Astrocyte of the cerebellum (primary cell): ENCODE measurements at regions not wholly inside any gene's neighbourhood (a gene's known extent, or its start where the extent isn't known, plus 50 kb on each side); places are given as distances from the start of the nearest gene placed in this dataset.

Source experiments
- DNase-seq: peaks from one replicate; pipeline ENCODE4 v3.0.0-alpha.2; 2011; ENCODE audit warnings: low read depth
- H3K4me3 ChIP-seq: 2 replicates; pipeline ENCODE4 v1.5.1; 2011; ENCODE audit warnings: mild to moderate bottlenecking, low read depth, low read length, moderate library complexity
- CTCF ChIP-seq: IDR thresholded peaks from 2 replicates; pipeline ENCODE4 v1.5.1; 2012; ENCODE audit warnings: low read length, low read depth, moderate library complexity, mild to moderate bottlenecking; ENCODE audit errors: missing control alignments
- in situ Hi-C: cut with HindIII; loops from 2 replicates; pipeline ENCODE4 v1.10.0; 2017; ENCODE audit warnings: low sequenced_read_pairs

GRCh38 chr6:23503173-23503572, 622.8 kb upstream of the NRSN1 start:
- H3K4me3 ChIP-seq: no peak overlapping the region
- DNase-seq: no peak
- TF ChIP-seq CTCF: no peak
- in situ Hi-C loops: no loop called here

DNA sequence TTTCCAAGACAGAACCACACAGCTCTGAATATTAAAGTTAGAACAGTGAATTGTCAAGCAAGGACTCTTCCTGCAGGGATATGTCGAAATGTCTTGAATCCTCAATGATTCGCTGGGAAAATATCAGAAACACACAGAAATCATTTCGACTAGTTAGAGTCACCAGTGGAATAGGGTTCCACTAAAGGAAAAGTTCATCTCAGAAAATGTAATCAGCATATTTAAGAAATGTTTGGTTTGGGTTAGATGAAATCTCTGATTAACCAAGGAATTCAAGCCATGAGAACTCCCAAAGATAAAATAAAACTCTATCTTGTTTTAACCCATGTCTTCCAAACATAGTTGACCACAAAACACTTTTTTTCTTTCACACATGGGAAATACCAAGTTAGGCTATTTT, 621.0 kb upstream of the NRSN1 start:
- no peak overlapping the region for H3K4me3 ChIP-seq
- no peak for DNase-seq
- in situ Hi-C loops: no loop called here
- TF ChIP-seq CTCF: no peak

DNA sequence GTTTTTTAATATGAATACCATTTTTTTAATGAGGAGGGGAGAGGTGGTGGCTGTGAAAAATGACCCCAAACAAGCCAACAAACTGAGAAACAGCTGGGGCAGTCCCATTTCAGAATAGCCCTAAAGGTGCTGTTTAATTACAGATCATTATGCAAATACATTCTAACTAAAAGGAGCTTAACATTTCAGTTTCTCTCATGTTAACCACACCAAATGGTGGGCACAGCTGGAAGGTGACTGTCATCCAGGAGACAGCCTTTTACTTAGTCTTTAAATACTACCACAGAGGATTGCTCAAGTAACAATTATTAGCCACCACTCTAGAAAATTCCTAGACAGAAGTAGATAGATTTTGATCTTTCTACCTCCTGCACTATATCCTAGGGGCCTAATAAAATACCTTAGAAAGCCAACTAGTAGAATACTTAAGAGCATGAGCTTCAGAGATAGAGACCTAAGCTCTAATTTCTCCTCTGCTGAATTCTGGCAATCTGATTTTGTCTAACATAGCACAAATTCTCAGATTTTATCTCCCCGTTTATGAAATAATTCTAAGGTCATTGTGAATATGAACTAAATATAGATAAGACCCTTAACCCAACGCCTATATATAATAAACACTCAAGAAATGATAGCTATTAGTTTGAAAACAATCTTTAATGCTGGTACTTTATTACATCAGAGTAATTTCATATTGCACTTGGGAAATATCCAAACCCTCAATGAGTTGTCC, 615.1 kb upstream of the NRSN1 start:
- H3K4me3 ChIP-seq: no peak overlapping the region
- in situ Hi-C loops: no loop called here
- no peak for DNase-seq
- no peak for TF ChIP-seq CTCF

GRCh38 chr6:23511817-23512216, 614.2 kb upstream of the NRSN1 start:
- TF ChIP-seq CTCF: no peak
- no peak for DNase-seq
- in situ Hi-C loops: no loop called here

GRCh38 chr6:23518294-23518693, 607.7 kb upstream of the NRSN1 start:
- DNase-seq: no peak
- no peak for TF ChIP-seq CTCF
- no peak overlapping the region for H3K4me3 ChIP-seq
- in situ Hi-C loops: no loop called here

More at GRCh38 chr6:23511817-23512216, 614.2 kb upstream of the NRSN1 start:
- H3K4me3 ChIP-seq: no peak overlapping the region

DNA sequence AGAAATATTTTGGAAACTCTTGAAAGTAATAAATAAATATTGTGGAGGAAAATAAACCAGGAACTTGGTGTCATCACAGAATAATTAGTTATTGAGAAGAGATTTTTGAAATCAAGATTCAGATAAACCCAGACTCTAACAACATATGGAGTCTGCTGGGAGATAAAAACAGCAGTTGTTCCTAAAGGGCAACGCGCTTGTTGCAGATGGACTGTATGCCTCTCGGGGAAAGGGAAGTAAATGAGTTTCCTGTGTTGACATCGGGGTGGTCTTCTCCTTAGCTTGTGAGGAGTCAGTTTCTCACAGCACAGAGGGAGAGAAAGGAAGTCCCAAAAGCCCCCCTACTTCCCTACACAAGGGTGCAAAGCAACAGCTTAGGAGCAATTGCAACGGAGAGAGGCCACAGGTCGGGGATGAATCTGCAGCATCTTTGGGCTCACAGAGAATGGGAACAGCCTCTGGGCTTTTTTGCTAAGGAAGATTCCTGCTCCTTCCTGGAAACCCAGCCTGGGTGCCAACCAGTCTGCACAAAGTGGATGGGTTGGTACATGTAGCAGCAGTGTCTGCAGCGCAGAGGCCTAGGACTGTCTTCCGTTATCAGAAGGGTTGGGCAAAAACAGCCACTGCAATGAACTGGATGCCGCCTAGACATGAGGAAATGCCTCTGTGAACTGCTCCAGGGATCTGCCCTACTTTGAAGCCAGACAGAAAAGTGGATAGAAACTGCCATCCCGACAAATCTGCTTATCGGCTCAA, 603.0 kb upstream of the NRSN1 start:
- no peak for TF ChIP-seq CTCF
- DNase-seq: no peak
- in situ Hi-C loops: no loop called here
- H3K4me3 ChIP-seq: no peak overlapping the region
